NCI-H1417 treated with DMSO at 0.1 percent for 48 hours (cell line): ENCODE measurements at regions not wholly inside any gene's neighbourhood (a gene's known extent, or its start where the extent isn't known, plus 50 kb on each side); places are given as distances from the start of the nearest gene placed in this dataset.
"Not testable (repeated sequence)": the region's sequence is repeated elsewhere in the genome, so short reads cannot be mapped to it uniquely, and the experiment has no call there.

Experiments
- DNase-seq: peaks from one replicate; lab custom pipeline; 2025; lab: John Stamatoyannopoulos, UW

DNA sequence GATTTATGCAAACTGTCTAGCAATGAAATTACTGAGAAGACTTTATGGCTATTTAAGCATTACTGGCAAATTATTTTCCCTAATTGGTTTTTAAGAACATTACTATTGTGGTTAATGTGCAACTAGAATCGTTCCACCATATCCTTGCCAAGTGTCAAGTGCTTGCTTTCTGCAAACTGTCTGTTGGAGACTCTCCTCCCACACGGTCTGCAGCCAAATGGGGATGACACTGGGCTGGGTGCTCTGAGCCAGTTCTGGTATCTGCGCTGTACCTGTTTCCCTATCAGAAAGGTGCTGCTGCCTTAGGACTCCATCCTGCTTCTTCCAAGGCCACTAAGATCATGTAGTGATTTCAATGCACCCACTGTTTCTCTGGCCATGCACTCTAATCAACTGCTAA is 110.4 kb downstream of the RAMP3 start:
- DNase-seq = no peak

DNA sequence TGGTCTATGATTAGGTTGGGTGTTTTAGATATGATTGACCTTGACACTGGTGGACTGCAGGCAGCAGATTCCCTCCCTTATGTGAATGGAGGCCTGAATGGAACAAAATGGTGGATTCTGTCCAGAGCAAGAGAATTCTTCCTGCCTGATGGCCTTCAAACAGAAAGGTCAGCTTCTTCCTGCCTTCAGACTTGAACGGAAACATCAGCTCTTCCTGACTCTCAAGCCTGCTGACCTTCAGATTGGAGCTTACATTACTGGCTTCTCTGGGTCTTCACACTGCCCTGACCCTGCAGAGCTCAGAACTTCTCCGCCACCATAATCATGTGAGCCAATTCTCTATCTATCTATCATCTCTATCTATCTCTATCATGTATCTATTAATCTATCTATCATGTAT is 111.6 kb downstream of the RAMP3 start:
- no peak for DNase-seq

DNA sequence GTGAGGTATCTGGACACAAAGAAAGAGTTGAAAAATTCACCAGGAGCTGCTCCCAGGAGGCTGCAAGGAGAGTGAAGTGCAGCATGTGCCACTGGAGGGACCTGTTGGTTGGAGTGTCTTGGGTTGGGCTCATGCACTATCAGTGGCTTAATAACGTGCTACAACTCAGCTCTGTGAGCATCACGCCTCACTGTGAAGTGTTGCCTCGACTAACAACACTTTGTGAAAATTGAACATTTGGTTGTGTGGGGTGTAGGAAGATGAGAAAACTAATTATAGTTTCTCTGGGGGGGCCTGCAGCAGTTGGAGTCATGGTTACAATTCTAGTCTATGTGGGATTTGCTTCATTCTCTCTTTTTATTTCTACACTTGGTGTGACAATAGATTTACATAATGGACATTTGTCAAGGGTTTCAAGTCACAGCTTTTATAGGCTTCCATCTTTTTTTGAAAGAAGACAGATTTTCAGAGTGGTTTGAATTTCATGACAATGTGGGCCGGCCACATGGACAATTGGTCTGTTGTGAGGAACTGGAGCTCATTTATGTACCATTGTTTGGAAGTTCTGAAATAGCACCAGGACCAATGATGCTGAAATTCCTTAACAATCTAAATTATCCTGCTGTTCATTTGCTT is 121.3 kb downstream of the RAMP3 start:
- DNase-seq = no peak

DNA sequence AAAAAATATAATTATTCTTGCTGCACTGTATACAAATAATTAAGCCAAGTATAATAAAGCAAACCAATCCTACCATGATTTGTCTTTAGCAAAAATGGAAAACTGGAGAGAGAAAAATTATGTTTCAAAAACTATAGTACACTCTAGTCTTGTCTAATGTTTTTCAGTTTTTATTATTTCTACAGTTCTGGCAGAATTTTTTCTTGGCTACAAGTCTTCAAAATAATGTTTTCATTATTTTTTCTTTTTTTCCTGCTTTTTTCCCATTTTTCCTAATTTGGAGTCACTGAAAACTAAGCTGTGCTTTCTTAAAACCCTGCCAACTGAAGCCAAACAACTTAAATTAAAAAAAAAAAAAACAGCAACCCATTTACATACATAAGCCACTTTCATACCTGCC is 132.0 kb downstream of the RAMP3 start:
- not testable (repeated sequence) for DNase-seq

DNA sequence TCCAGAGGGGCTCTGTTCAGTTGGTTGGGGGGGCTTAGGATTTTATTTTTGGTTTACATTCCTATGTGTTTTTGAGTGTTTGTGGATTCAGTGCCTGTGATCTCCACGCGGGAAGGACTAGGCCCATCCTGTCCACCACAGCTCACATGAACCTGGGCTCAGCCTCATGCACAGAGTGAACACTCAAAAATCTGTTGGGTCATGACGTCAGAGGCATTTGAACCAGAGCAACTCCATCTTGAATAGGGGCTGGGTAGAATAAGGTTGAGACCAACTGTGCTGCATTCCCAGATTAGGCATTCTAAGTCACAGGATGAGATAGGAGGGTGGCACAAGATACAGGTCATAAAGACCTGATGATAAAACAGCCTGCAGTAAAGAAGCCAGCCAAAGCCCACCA is 133.3 kb downstream of the RAMP3 start:
- DNase-seq = no peak

DNA sequence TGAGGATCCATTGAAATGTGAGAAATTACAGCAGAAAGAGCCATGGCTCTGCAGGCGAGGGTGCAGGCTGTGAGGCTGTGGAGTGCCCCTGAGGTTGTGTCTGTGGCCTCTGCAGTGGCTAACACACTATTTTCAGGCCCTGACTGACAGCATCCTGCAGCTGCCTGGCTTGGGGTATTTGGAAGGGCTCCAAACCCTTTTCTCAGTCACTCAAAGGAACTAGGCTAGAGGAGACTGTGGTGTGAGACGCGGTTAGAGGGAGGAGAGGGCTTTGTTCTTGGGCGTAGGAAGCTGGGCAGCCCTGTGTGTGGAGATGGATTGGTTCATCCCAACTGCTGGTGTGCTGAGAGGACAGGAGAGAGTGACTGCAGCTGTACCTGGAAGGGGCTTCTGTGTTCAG is 134.9 kb downstream of the RAMP3 start:
- no peak for DNase-seq

DNA sequence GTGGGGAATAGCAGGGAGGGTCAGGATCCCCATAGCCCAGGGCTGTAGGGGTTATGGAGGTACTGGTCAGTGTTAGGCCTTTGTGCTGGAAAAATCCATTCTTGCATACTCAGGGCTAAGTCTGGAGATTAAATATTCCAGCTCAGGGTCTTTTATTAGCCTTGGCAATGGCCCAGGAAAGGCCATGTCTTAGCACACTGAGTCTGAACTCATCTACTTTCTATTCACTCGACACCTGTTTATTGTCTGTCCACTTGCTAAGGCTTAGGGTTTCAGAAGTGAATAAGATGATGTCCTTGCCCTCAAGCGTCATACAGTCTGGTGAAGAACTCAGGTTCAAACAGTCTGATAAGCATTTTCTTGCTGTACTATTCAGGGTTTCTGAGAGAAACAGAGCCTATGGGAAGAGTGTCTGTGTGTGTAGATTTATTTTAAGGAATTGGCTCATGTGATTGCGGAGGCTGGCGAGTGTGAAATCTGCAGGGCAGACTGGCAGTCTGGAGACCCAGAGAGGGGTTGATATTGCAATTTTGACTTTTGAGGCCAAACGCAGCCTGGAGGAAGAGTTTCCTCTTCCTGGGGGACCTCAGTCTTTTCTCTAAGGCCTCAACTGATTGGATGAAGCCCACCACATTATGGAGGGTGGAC is 135.8 kb downstream of the RAMP3 start:
- DNase-seq = no peak

DNA sequence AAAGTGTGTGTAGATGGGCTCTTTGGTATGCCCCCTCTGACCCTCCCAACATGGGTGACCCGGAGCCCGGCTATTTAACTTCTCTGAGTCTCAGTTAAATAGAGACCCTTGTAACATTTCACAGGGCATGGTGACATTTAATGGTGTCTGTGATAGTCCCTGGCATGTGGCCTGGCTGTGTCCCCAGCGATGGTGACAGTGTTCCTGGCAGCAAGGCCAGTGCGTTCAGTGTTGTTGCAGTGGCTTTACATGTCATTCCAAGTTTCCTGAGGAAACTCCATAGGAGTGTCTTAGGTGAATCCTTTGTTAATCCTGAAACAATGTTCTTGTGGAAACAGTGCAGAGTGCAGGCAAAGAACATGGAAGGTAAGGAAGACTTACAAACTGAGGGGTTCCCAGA is 137.0 kb downstream of the RAMP3 start:
- DNase-seq = no peak

DNA sequence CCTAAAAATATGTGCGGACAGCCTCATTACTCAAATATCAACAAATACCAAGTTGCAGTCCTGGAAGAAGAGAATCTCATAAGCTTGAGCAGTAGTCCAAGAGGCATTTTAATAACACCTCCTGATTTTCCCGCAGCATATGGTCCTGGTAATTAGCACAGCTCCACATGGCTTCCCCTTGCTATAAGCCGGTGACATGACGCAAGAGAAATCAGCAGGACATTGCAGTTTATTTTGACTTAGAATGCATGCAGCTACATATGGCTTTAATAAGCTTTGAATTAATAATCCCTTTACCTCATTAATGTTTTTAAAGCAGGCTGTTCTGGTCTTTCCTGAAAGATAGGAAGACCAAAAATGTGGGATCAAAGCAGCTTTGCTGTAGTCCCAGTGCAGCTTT is 137.6 kb downstream of the RAMP3 start:
- DNase-seq = no peak

DNA sequence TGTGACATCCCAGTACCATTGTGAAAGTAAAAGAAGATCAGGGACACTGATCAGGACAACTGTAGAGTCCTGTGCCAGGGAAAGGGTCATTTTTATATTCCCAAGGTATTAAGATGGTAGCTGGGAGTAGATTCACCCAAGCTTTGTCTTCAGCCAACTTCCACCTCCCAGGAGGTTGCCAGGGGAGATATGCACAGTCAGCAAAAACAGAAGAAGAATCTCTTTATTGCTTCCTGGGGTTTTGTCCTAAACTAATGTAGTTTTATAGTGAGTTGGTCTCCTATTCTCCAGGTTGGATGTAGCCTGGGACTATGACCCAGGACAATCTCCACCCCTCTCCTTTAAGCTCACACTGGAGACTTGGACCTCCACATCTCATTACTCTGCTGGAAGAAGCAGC is 139.2 kb downstream of the RAMP3 start:
- no peak for DNase-seq

DNA sequence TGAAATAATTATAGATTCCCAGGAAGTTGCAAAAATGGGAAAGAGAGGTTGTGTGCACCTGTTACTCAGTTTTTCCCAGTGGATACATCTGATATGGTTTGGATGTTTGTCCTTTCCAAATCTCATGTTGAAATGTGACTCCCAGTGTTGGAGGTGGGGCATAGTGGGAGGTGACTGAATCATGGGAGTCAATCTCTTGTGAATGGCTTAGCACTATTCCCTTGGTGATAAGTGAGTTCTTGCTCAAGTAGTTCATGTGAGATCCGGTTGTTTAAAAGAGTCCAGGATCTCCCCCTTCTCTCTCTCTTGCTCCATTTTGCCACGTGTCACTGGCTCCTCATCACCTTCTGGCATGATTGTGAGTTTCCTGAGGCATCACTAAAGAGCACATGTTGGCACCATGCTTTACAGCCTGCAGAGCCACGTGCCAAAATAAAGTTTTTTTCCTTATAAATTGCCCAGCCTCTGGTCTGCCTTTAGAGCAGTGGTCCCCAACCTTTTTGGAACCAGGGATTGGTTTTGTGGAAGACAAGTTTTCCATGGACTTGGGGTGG is 149.2 kb downstream of the RAMP3 start:
- DNase-seq = no peak

DNA sequence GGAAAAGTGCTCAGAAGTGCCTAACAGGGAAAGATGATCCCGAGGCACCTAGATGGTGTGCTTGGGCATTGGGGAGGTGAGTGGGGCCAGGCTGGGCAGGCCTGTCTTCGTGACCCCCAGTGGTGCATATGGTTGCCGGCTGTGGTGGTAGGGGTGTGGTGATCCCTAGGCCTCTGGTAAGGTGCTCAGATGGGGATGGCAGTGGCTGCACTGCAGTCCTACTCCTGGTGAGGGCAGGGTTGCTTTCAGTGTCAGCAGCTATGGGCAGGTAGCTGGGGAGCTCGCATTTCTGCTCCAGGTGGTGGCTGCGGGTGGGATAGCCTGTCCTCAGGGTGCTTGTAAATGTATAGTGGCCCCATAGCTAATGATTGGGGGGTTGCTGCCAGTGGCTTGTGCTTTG is 154.0 kb downstream of the RAMP3 start:
- DNase-seq = no peak

DNA sequence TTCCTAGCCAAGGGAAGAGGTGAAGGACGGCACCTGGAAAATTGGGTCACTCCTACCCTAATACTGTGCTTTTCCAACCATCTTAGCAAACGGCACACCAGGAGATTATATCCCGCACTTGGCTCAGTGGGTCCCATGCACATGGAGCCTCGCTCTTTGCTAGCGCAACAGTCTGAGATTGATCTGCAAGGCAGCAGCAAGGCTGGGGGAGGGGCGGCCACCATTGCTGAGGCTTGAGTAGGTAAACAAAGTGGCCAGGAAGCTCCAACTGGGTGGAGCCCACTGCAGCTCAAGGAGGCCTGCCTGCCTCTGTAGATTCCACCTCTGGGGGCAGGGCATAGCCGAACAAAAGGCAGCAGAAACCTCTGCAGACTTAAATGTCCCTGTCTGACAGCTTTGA is 157.9 kb downstream of the RAMP3 start:
- DNase-seq = not testable (repeated sequence)

DNA sequence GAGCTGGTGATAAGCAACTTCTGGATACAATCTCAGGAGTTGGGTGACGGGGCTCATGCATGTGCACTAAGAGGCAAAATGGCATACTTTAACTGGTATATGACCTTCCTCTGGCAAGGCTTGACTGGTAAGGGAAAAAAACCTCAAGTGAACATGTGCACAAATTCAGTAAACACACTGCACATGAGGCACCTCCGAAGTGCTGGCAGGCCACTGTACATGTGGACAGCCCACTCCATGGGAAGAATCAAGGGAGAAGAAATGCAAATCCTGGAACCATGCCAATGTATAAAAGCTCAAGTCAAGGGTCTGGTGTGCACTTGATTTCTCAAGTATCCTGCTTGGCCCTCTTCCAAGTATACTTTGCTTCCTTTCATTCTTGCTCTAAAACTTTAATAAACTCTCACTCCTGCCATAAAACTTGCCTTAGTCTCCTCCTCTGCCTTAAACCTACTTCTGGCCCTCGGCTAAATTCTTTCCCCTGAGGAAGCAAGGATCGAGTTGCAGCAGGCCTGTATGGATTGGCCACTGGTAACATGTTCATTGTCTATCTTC is 167.2 kb downstream of the RAMP3 start:
- no peak for DNase-seq

DNA sequence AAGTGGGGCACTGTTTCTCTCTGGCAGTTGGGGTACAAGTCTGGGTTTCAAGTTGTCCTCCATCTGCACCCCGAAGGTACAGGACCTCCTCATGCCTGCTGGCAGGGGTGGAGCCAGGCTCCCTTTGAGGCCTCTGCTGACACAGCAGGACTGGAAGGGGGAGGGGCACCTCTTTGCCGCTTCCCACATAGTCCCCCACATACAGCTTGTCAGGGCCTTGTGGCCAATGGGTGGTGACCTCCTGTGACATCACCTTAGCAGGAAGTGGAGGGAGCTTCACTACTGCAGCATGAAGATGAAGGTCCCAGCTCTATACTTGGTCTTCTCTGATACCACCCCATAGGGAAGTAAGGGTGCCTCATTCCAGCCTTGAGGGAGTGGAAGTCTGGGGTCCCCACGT is 167.8 kb downstream of the RAMP3 start:
- no peak for DNase-seq

DNA sequence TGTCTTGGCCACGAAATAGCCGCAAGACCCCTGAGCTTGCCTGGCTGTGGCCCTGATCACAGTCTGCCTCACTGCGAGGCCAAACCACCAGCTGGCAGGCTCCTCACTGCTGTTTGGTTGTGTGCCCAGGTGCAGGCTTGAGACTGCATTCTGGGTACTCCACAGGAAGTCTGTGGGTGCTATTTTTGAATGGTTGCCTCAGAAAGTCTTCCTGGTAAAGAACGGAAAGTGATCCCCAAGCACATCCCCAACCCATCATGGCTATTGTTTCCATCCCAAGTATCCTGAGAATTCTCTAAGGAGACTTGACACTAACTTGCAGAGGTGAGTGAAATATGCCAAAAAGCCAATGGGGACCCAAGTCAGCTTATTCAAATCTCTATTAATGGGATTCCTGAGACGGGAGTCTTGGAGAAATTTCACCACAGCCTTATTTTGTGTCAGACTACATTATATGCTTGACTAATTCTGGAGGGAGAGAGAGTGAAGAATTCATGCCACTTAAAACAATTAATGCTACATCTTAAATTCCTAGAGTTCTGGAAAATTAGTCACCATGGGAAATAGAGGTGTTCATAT is 170.9 kb downstream of the RAMP3 start:
- no peak for DNase-seq

DNA sequence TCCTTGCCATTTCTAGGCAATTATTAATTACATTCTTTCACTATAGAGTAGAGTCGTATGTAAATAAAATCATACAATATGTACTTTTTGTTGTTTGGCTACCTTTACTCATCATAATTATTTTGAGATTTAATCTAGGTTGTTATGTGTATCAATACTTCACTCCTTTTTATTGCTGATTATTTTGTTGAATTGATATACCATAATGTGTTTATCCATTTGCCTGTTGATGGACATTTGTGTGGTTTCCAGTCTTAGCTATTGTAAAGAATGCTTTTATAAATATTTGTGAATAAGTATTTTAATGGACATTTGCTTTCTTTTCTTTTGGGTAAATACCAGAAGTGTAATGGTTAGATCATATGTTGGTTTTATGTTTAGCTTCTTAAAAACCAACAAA is 174.0 kb downstream of the RAMP3 start:
- DNase-seq = no peak

DNA sequence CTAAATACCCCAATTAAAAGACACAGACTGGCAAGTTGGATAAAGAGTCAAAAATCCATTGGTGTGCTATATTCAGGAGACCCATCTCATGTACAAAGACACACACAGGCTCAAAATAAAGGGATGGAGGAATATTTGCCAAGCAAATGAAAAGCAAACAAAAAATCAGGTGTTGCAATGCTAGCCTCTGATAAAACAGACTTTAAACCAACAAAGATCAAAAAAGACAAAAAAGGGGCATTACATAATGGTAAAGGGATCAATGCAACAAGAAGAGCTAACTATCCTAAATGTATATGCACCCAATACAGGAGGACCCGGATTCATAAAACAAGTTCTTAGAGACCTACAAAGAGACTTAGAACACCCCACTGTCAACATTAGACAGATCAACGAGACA is 177.4 kb downstream of the RAMP3 start:
- not testable (repeated sequence) for DNase-seq

DNA sequence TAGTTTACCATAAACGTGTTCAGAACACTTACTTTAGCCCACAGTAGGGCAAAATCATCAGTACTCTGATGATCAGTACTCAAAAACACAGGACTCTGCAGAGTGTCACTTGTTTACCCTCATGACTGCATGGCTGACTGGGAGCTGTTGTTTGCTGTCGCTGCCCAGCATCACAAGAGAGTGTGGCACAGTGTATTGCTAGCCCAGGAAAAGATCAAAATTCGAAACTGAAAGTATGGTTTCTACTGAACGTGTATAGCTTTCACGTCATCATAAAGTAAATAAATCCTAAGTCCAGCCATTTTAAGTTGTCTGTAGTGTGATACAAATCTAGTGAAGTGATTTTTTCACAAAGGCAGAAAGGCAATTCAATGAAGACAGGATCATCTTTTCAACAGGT is 184.6 kb downstream of the RAMP3 start:
- DNase-seq = no peak

DNA sequence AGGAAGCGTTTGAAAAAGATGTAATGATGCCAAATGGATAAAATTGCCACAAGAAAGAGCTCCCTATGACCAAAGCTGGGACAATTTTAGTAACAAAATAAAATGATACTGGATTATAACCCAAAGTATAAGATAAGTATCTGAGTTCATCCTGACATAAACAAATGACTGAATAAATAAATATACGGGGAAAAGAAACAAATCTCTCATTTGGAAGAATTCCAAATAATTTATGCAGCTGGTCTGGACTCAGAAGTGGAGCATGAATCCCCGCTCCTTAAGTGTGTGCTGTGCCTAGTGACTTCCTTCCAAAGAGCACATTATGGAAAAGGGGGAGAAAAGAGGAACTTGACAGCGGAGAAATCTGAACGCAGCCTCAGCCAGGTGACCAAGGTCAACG is 186.2 kb downstream of the RAMP3 start:
- DNase-seq = no peak

DNA sequence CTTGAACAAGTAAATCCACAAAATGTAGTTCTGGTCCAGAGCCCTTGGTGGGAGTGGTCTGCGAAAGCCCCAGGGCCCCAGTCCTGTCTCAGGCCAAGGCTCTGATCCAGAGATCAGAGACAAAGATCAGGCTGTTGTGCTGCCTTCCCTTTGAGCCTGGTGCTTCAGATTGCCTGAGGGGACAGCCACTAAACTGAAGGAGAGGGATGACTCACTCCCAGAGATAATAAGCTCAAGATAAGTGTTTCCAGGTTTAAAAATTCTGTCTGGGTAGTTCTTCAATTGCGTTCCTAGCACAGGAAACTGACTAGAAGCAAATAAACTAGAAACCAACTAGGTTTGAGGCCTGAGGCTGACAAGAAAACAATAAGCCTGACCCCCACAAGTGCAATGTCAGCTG is 190.2 kb downstream of the RAMP3 start:
- DNase-seq = no peak

DNA sequence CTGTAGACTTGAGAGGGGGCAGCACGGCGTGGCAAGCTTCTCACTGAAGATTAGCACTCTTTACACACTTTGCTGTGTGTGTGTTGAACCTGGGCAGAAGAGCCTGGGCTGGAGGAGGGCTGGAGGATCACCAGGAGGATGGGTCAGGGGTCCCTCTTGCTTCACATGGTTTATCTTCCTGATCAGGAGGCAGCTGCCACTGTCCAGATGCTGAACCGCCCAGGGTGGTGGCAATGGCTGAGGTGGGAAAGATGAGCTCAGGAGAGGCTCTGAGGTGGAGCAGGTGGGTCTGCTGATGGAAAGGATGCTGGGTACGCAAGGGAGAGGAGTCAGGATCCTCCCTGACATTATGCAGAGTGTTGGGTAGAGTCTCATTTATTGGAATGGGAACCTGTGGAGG is 191.5 kb downstream of the RAMP3 start:
- no peak for DNase-seq

DNA sequence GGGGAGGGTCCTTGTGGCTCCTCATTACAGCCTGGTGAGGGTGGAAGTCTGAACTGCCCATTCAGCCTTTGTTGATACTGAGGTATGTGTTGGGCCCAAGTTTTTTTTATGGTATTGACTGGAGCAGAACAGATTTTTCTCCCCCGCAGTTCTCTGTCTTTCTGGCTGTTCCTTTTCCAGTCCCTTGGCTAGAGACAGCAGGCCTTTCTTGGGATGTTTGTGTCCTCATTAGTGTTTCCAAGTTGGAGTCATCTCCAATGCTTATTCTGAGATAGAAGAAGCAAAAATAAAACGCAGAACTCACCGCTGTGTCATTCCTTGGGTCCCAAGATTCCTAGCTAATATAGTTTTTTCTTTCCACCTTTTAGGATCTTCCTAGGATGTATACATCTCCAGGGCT is 193.3 kb downstream of the RAMP3 start:
- DNase-seq = no peak
